Suprapubic skin (tissue), 3 donors: ENCODE measurements at regions not wholly inside any gene's neighbourhood (a gene's known extent, or its start where the extent isn't known, plus 50 kb on each side); places are given as distances from the start of the nearest gene placed in this dataset.

ENCODE experiments used
- EP300 ChIP-seq: sonication (generic); formaldehyde crosslinking; IDR thresholded peaks from one replicate; pipeline ENCODE4 v1.6.1; 2017; ENCODE audit warnings: antibody characterized with exemption
- POLR2A ChIP-seq, 2 donors: fragments of 450-650 bp; IDR thresholded peaks; one replicate each; pipeline ENCODE4 v1.6.1; 2017; ENCODE audit warnings: antibody characterized with exemption in 2 of 2, mild to moderate bottlenecking in 2 of 2, moderate library complexity in 2 of 2
- TF ChIP-seq, protein P1 (sequence below), 2 donors: fragments of 200-600 bp in 1 of 2; fragments of 450-650 bp in 1 of 2; sonication (generic) in 1 of 2; IDR thresholded peaks; one replicate each; pipeline ENCODE4 v1.5.1; 2016 to 2019; ENCODE audit warnings: antibody characterized with exemption in 2 of 2, mild to moderate bottlenecking in 1 of 2, moderate library complexity in 1 of 2

DNA sequence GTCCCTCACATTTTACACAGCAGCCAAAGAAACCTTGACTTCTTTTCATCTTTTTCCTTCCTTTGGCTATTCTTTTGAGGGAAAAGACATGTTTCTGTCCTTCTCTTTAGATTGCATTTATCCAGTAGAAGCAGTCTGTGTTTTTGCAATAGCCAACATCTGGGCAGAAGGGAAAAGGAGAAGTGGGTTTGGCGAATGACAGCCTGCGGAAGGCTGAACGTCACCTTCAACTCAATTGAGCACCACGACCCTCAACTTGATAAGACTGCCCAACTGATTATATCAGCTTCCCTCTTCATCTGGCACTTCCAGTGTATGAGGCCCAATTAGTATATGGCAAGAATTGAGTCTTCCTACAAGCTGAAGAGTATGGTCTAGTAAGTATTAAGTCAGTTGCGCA is 1997.6 kb upstream of the WWC1 start:
- TF ChIP-seq, protein P1, sequence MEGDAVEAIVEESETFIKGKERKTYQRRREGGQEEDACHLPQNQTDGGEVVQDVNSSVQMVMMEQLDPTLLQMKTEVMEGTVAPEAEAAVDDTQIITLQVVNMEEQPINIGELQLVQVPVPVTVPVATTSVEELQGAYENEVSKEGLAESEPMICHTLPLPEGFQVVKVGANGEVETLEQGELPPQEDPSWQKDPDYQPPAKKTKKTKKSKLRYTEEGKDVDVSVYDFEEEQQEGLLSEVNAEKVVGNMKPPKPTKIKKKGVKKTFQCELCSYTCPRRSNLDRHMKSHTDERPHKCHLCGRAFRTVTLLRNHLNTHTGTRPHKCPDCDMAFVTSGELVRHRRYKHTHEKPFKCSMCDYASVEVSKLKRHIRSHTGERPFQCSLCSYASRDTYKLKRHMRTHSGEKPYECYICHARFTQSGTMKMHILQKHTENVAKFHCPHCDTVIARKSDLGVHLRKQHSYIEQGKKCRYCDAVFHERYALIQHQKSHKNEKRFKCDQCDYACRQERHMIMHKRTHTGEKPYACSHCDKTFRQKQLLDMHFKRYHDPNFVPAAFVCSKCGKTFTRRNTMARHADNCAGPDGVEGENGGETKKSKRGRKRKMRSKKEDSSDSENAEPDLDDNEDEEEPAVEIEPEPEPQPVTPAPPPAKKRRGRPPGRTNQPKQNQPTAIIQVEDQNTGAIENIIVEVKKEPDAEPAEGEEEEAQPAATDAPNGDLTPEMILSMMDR (IDR thresholded peaks at IDR 0.05), result no peak
- TF ChIP-seq EP300 (no peak), POLR2A (IDR thresholded peaks at IDR 0.05) (no peak)
